Stimulated activated naive B cell treated with anti-CD40 and anti-IgM and Interleukin-4, amounts not matched to agents 10 μg/mL and 1 μg/mL and 100 μg/mL, for 72 hours (primary cell): ENCODE measurements at regions not wholly inside any gene's neighbourhood (a gene's known extent, or its start where the extent isn't known, plus 50 kb on each side); places are given as distances from the start of the nearest gene placed in this dataset.

Experiments used
- ATAC-seq, 2 donors: fragments of 150-1000 bp; cut with Tn5 transposase; replicated peaks; 2 replicates each; pipeline ENCODE4 v1.10.0; 2021; ENCODE audit warnings: moderate library complexity in 1 of 2
- DNase-seq: peaks from one replicate; pipeline ENCODE4 v3.0.0; 2021
- H3K27ac Mint-ChIP-seq: one replicate; pipeline ENCODE4 v1.8.0; 2022; ENCODE audit warnings: mild to moderate bottlenecking, mixed read lengths
- H3K27me3 Mint-ChIP-seq, 2 donors: one replicate each; pipeline ENCODE4 v1.8.0; 2022; ENCODE audit warnings: mixed read lengths in 2 of 2
- H3K36me3 Mint-ChIP-seq, 2 donors: one replicate each; pipeline ENCODE4 v1.8.0; 2022; ENCODE audit warnings: mixed read lengths in 2 of 2, mild to moderate bottlenecking in 1 of 2
- H3K4me1 Mint-ChIP-seq, 2 donors: one replicate each; pipeline ENCODE4 v1.8.0; 2022; ENCODE audit warnings: mixed read lengths in 2 of 2, mild to moderate bottlenecking in 1 of 2
- H3K4me3 Mint-ChIP-seq, 2 donors: one replicate each; pipeline ENCODE4 v1.8.0; 2022; ENCODE audit warnings: mild to moderate bottlenecking in 2 of 2, mixed read lengths in 2 of 2, moderate library complexity in 1 of 2
- H3K9me3 Mint-ChIP-seq, 2 donors: one replicate each; pipeline ENCODE4 v1.8.0; 2022; ENCODE audit warnings: mixed read lengths in 2 of 2, mild to moderate bottlenecking in 1 of 2

- H3K9me3 Mint-ChIP-seq, result no peaks in the 10 kb centered on the region
- no peak for ATAC-seq
- no peak for DNase-seq
- H3K27ac Mint-ChIP-seq, result no peak overlapping the region
- no peaks in the 10 kb centered on the region for H3K36me3 Mint-ChIP-seq
- peaks cover 0 to 6% of the 10 kb centered on the region in 2 donors for H3K4me1 Mint-ChIP-seq
- peaks cover 26 to 44% of the 10 kb centered on the region in 2 donors for H3K27me3 Mint-ChIP-seq
- no peak overlapping the region for H3K4me3 Mint-ChIP-seq
These were observed 277.2 kb downstream of the SHQ1 start for GRCh38 chr3:72571052-72571451.

- peak overlapping the region; percentile 57 for H3K27ac Mint-ChIP-seq
- no peak overlapping the region for H3K4me3 Mint-ChIP-seq
- peaks cover 21 to 41% of the 10 kb centered on the region in 2 donors for H3K27me3 Mint-ChIP-seq
- ATAC-seq (no peak), DNase-seq (no peak)
- H3K9me3 Mint-ChIP-seq, result no peaks in the 10 kb centered on the region
- H3K36me3 Mint-ChIP-seq, result no peaks in the 10 kb centered on the region
- H3K4me1 Mint-ChIP-seq, result peaks cover 0 to 10% of the 10 kb centered on the region in 2 donors
These were observed 278.3 kb downstream of the SHQ1 start for GRCh38 chr3:72569754-72570440.

- H3K4me1 Mint-ChIP-seq, result peaks cover 0 to 10% of the 10 kb centered on the region in 2 donors
- no peaks in the 10 kb centered on the region for H3K36me3 Mint-ChIP-seq
- no peak overlapping the region for H3K4me3 Mint-ChIP-seq
- no peak overlapping the region for H3K27ac Mint-ChIP-seq
- peaks cover 14 to 30% of the 10 kb centered on the region in 2 donors for H3K27me3 Mint-ChIP-seq
- ATAC-seq, result no peak
- DNase-seq, result no peak
- no peaks in the 10 kb centered on the region for H3K9me3 Mint-ChIP-seq
These were observed 280.2 kb downstream of the SHQ1 start for GRCh38 chr3:72568083-72568482.

- no peak for DNase-seq
- no peaks in the 10 kb centered on the region for H3K36me3 Mint-ChIP-seq
- ATAC-seq, result no peak
- H3K27me3 Mint-ChIP-seq, result peaks cover 8 to 24% of the 10 kb centered on the region in 2 donors
- no peak overlapping the region for H3K4me3 Mint-ChIP-seq
- no peak overlapping the region for H3K27ac Mint-ChIP-seq
- peaks cover 0 to 10% of the 10 kb centered on the region in 2 donors for H3K4me1 Mint-ChIP-seq
- no peaks in the 10 kb centered on the region for H3K9me3 Mint-ChIP-seq
These were observed 280.8 kb downstream of the SHQ1 start for GRCh38 chr3:72567474-72567873.

GRCh38 chr3:72565593-72565992 is 282.7 kb downstream of the SHQ1 start:
- DNase-seq (no peak), ATAC-seq (no peak)
- no peak overlapping the region for H3K4me3 Mint-ChIP-seq
- H3K4me1 Mint-ChIP-seq, result peaks cover 4 to 19% of the 10 kb centered on the region in 2 donors
- H3K27me3 Mint-ChIP-seq, result peaks cover 4 to 20% of the 10 kb centered on the region in 2 donors
- H3K36me3 Mint-ChIP-seq, result no peaks in the 10 kb centered on the region
- peak overlapping the region; percentile 39 for H3K27ac Mint-ChIP-seq
- peaks cover 0 to 3% of the 10 kb centered on the region in 2 donors for H3K9me3 Mint-ChIP-seq

GRCh38 chr3:72563690-72564370 is 284.4 kb downstream of the SHQ1 start:
- DNase-seq, result no peak
- ATAC-seq, result no peak
- no peak overlapping the region for H3K27ac Mint-ChIP-seq
- peaks cover 10 to 23% of the 10 kb centered on the region in 2 donors for H3K4me1 Mint-ChIP-seq
- no peak overlapping the region for H3K4me3 Mint-ChIP-seq
- peaks cover 0 to 3% of the 10 kb centered on the region in 2 donors for H3K9me3 Mint-ChIP-seq
- peaks cover 0 to 13% of the 10 kb centered on the region in 2 donors for H3K27me3 Mint-ChIP-seq
- no peaks in the 10 kb centered on the region for H3K36me3 Mint-ChIP-seq

- no peak overlapping the region for H3K27ac Mint-ChIP-seq
- H3K4me1 Mint-ChIP-seq, result peaks cover 24 to 37% of the 10 kb centered on the region in 2 donors
- H3K36me3 Mint-ChIP-seq, result peaks cover 6 to 24% of the 10 kb centered on the region in 2 donors
- no peak for DNase-seq
- peaks cover 4 to 11% of the 10 kb centered on the region in 2 donors for H3K27me3 Mint-ChIP-seq
- H3K9me3 Mint-ChIP-seq, result peaks cover 13 to 14% of the 10 kb centered on the region in 2 donors
- ATAC-seq, result no peak
- no peak overlapping the region for H3K4me3 Mint-ChIP-seq
These were observed 287.2 kb downstream of the SHQ1 start for GRCh38 chr3:72560846-72561675.

GRCh38 chr3:72559385-72559784 is 288.9 kb downstream of the SHQ1 start:
- H3K4me3 Mint-ChIP-seq, result no peak overlapping the region
- H3K36me3 Mint-ChIP-seq, result peaks cover 11 to 28% of the 10 kb centered on the region in 2 donors
- no peak for DNase-seq
- ATAC-seq, result peak; percentile 67 to 90
- peaks cover 16 to 19% of the 10 kb centered on the region in 2 donors for H3K9me3 Mint-ChIP-seq
- H3K4me1 Mint-ChIP-seq, result peaks cover 24 to 32% of the 10 kb centered on the region in 2 donors
- H3K27ac Mint-ChIP-seq, result peak overlapping the region; percentile 57
- H3K27me3 Mint-ChIP-seq, result peaks cover 4 to 10% of the 10 kb centered on the region in 2 donors

GRCh38 chr3:72558001-72558400 is 290.2 kb downstream of the SHQ1 start:
- ATAC-seq (peak in 1 of 2 donors; percentile 21), DNase-seq (no peak)
- Mint-ChIP-seq H3K9me3 (peaks cover 16 to 19% of the 10 kb centered on the region in 2 donors), H3K4me1 (peaks cover 24 to 32% of the 10 kb centered on the region in 2 donors), H3K27me3 (peaks cover 4 to 10% of the 10 kb centered on the region in 2 donors), H3K27ac (peak overlapping the region; percentile 81), H3K4me3 (no peak overlapping the region), H3K36me3 (peaks cover 11 to 28% of the 10 kb centered on the region in 2 donors)

GRCh38 chr3:72555714-72556113 is 292.5 kb downstream of the SHQ1 start:
- no peak overlapping the region for H3K4me3 Mint-ChIP-seq
- ATAC-seq, result no peak
- H3K27me3 Mint-ChIP-seq, result peaks cover 4 to 13% of the 10 kb centered on the region in 2 donors

GRCh38 chr3:72554689-72555088 is 293.6 kb downstream of the SHQ1 start:
- Mint-ChIP-seq H3K36me3 (peaks cover 11 to 28% of the 10 kb centered on the region in 2 donors), H3K27me3 (peaks cover 4 to 16% of the 10 kb centered on the region in 2 donors), H3K9me3 (peaks cover 13 to 19% of the 10 kb centered on the region in 2 donors), H3K27ac (no peak overlapping the region), H3K4me3 (no peak overlapping the region), H3K4me1 (peaks cover 34 to 39% of the 10 kb centered on the region in 2 donors)
- DNase-seq (no peak), ATAC-seq (no peak)

More at GRCh38 chr3:72555714-72556113, 292.5 kb downstream of the SHQ1 start:
- H3K36me3 Mint-ChIP-seq, result peaks cover 11 to 28% of the 10 kb centered on the region in 2 donors
- peaks cover 13 to 19% of the 10 kb centered on the region in 2 donors for H3K9me3 Mint-ChIP-seq
- peaks cover 23 to 29% of the 10 kb centered on the region in 2 donors for H3K4me1 Mint-ChIP-seq
- no peak overlapping the region for H3K27ac Mint-ChIP-seq
- DNase-seq, result no peak

- H3K9me3 Mint-ChIP-seq, result peaks cover 13 to 19% of the 10 kb centered on the region in 2 donors
- H3K4me1 Mint-ChIP-seq, result peaks cover 31 to 38% of the 10 kb centered on the region in 2 donors
- ATAC-seq (no peak), DNase-seq (no peak)
- peaks cover 11 to 24% of the 10 kb centered on the region in 2 donors for H3K36me3 Mint-ChIP-seq
- H3K4me3 Mint-ChIP-seq, result no peak overlapping the region
- H3K27me3 Mint-ChIP-seq, result peaks cover 4 to 16% of the 10 kb centered on the region in 2 donors
- no peak overlapping the region for H3K27ac Mint-ChIP-seq
These were observed 294.9 kb downstream of the SHQ1 start for GRCh38 chr3:72553298-72553697.

GRCh38 chr3:72550582-72551262 is 297.5 kb downstream of the SHQ1 start:
- H3K27ac Mint-ChIP-seq, result peak overlapping the region; percentile 60
- no peak for DNase-seq
- peaks cover 21 to 29% of the 10 kb centered on the region in 2 donors for H3K4me1 Mint-ChIP-seq
- peak; percentile 81 to 88 for ATAC-seq
- H3K4me3 Mint-ChIP-seq, result peak overlapping the region; percentile 53 to 80
- H3K9me3 Mint-ChIP-seq, result peaks cover 2% of the 10 kb centered on the region in 2 donors
- peaks cover 0 to 15% of the 10 kb centered on the region in 2 donors for H3K27me3 Mint-ChIP-seq
- peaks cover 2% of the 10 kb centered on the region in 2 donors for H3K36me3 Mint-ChIP-seq
